DND-41 (cell line): ENCODE measurements at regions not wholly inside any gene's neighbourhood (a gene's known extent, or its start where the extent isn't known, plus 50 kb on each side); places are given as distances from the start of the nearest gene placed in this dataset.

Source experiments
- ATAC-seq: fragments of 200-7000 bp; cut with Tn5 transposase; 3 replicates; pipeline ENCODE4 v1.9.1; 2021; ENCODE audit warnings: low read depth; ENCODE audit not compliant: insufficient read depth
- DNase-seq: peaks from one replicate; pipeline ENCODE4 v3.0.0-alpha.2; 2020
- H2AFZ ChIP-seq: 2 replicates; pipeline ENCODE4 v1.6.0; 2012; ENCODE audit warnings: low read depth, low read length
- H3K27ac ChIP-seq: 2 replicates; pipeline ENCODE4 v1.5.1; 2012; ENCODE audit warnings: low read length, inconsistent platforms
- H3K27me3 ChIP-seq: fragments of 200-600 bp; sonication (generic); 2 replicates; pipeline ENCODE4 v1.6.0; 2012; ENCODE audit warnings: low read length, mild to moderate bottlenecking, inconsistent platforms; ENCODE audit not compliant: insufficient read depth, poor library complexity
- H3K36me3 ChIP-seq: 2 replicates; pipeline ENCODE4 v1.5.1; 2012; ENCODE audit warnings: low read length, inconsistent platforms; ENCODE audit not compliant: insufficient read depth
- H3K4me1 ChIP-seq: 2 replicates; pipeline ENCODE4 v1.5.1; 2012; ENCODE audit warnings: mild to moderate bottlenecking, low read length; ENCODE audit not compliant: insufficient read depth
- H3K4me2 ChIP-seq: 2 replicates; pipeline ENCODE4 v1.6.0; 2012; ENCODE audit warnings: mild to moderate bottlenecking, moderate library complexity, low read length, inconsistent platforms; ENCODE audit not compliant: insufficient read depth
- H3K4me3 ChIP-seq, 2 experiments: fragments of 200-600 bp in 1 of 2; shearing (Covaris generic) in 1 of 2; 2 replicates each; pipeline ENCODE4 v1.5.1; 2012 to 2016; ENCODE audit warnings: inconsistent platforms in 2 of 2, low read length in 2 of 2, mild to moderate bottlenecking in 2 of 2, low read depth in 1 of 2, moderate library complexity in 1 of 2
- H3K79me2 ChIP-seq: 2 replicates; pipeline ENCODE4 v1.6.0; 2012; ENCODE audit warnings: low read length, inconsistent platforms; ENCODE audit not compliant: insufficient read depth
- H3K9ac ChIP-seq: 2 replicates; pipeline ENCODE4 v1.6.0; 2012; ENCODE audit warnings: low read depth, mild to moderate bottlenecking, inconsistent platforms, low read length, moderate library complexity
- H3K9me3 ChIP-seq: 2 replicates; pipeline ENCODE4 v1.5.1; 2012; ENCODE audit warnings: low read length, moderate library complexity, mild to moderate bottlenecking, inconsistent platforms; ENCODE audit not compliant: insufficient read depth, severe bottlenecking
- H4K20me1 ChIP-seq: 2 replicates; pipeline ENCODE4 v1.6.0; 2012; ENCODE audit warnings: low read length; ENCODE audit not compliant: insufficient read depth
- EZH2 ChIP-seq: IDR thresholded peaks from 3 replicates; pipeline ENCODE4 v1.6.1; 2012; ENCODE audit warnings: borderline replicate concordance, low read depth, mild to moderate bottlenecking, moderate library complexity, low read length, inconsistent platforms; ENCODE audit not compliant: severe bottlenecking
- TF ChIP-seq, protein P1 (sequence below): IDR thresholded peaks from 2 replicates; pipeline ENCODE4 v1.5.1; 2012; ENCODE audit warnings: borderline replicate concordance, low read length, moderate library complexity, mild to moderate bottlenecking; ENCODE audit not compliant: poor library complexity, severe bottlenecking; ENCODE audit errors: extremely low read depth

DNA sequence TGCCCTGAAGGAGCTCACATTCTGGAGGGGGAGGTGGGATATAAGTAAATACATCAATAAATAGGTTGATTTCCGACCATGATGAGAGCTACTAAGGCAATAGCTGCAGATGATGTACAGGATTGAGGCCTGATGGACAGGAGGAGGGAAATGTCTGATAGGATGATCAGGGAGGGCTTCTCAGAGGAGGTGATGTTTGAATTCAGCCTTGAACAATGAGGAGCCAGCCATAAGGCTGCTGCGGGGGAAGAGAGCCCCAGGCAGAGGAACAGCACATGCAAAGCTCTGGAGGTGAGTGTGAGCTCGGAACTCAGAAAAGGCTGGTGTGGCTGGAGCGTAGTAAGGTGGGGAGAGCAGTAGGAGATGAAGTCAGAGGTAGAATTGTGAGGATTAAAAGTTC, 411.7 kb downstream of the PTPRU start:
- Histone ChIP-seq H3K27ac (no peak overlapping the region), H3K9me3 (no peaks in the 10 kb centered on the region), H3K36me3 (no peaks in the 10 kb centered on the region), H3K9ac (no peak overlapping the region), H3K4me3 (no peak overlapping the region), H4K20me1 (no peaks in the 10 kb centered on the region), H3K4me1 (no peaks in the 10 kb centered on the region), H3K79me2 (no peaks in the 10 kb centered on the region), H3K4me2 (no peak overlapping the region), H3K27me3 (peaks cover 8% of the 10 kb centered on the region), H2AFZ (no peak overlapping the region)
- no peak for ATAC-seq
- DNase-seq: no peak
- TF ChIP-seq, protein P1, sequence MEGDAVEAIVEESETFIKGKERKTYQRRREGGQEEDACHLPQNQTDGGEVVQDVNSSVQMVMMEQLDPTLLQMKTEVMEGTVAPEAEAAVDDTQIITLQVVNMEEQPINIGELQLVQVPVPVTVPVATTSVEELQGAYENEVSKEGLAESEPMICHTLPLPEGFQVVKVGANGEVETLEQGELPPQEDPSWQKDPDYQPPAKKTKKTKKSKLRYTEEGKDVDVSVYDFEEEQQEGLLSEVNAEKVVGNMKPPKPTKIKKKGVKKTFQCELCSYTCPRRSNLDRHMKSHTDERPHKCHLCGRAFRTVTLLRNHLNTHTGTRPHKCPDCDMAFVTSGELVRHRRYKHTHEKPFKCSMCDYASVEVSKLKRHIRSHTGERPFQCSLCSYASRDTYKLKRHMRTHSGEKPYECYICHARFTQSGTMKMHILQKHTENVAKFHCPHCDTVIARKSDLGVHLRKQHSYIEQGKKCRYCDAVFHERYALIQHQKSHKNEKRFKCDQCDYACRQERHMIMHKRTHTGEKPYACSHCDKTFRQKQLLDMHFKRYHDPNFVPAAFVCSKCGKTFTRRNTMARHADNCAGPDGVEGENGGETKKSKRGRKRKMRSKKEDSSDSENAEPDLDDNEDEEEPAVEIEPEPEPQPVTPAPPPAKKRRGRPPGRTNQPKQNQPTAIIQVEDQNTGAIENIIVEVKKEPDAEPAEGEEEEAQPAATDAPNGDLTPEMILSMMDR: no peak
- no peak for TF ChIP-seq EZH2

- Histone ChIP-seq H3K9ac (no peak overlapping the region), H3K4me2 (no peak overlapping the region), H2AFZ (no peak overlapping the region), H3K27ac (no peak overlapping the region), H3K36me3 (no peaks in the 10 kb centered on the region), H3K4me3 (no peak overlapping the region), H3K27me3 (peaks cover 8% of the 10 kb centered on the region), H3K79me2 (no peaks in the 10 kb centered on the region), H3K9me3 (no peaks in the 10 kb centered on the region), H4K20me1 (no peaks in the 10 kb centered on the region), H3K4me1 (no peaks in the 10 kb centered on the region)
- DNase-seq (no peak), ATAC-seq (no peak)
- no peak for TF ChIP-seq EZH2
- TF ChIP-seq, protein P1: no peak
These were observed 411.3 kb downstream of the PTPRU start for GRCh38 chr1:29647581-29647980.

- Histone ChIP-seq H2AFZ (no peak overlapping the region), H3K9ac (no peak overlapping the region), H3K27ac (no peak overlapping the region), H3K4me3 (no peak overlapping the region), H3K4me1 (no peaks in the 10 kb centered on the region), H3K36me3 (no peaks in the 10 kb centered on the region), H4K20me1 (no peaks in the 10 kb centered on the region), H3K27me3 (peaks cover 8% of the 10 kb centered on the region), H3K79me2 (no peaks in the 10 kb centered on the region), H3K9me3 (no peaks in the 10 kb centered on the region), H3K4me2 (no peak overlapping the region)
- TF ChIP-seq, protein P1: no peak
- no peak for ATAC-seq
- DNase-seq: no peak
These were observed 409.9 kb downstream of the PTPRU start for GRCh38 chr1:29646161-29646775.

- Histone ChIP-seq H3K9me3 (no peaks in the 10 kb centered on the region), H3K27me3 (peaks cover 8% of the 10 kb centered on the region), H3K27ac (no peak overlapping the region), H3K79me2 (no peaks in the 10 kb centered on the region), H3K4me1 (no peaks in the 10 kb centered on the region), H3K4me2 (no peak overlapping the region), H3K36me3 (no peaks in the 10 kb centered on the region), H2AFZ (no peak overlapping the region), H4K20me1 (no peaks in the 10 kb centered on the region), H3K9ac (no peak overlapping the region), H3K4me3 (no peak overlapping the region)
- TF ChIP-seq EZH2: no peak
- TF ChIP-seq, protein P1: no peak
- ATAC-seq (no peak), DNase-seq (no peak)
These were observed 409.3 kb downstream of the PTPRU start for GRCh38 chr1:29645586-29645985.
